Posterior cingulate gyrus (tissue), 11 donors: ENCODE measurements at regions not wholly inside any gene's neighbourhood (a gene's known extent, or its start where the extent isn't known, plus 50 kb on each side); places are given as distances from the start of the nearest gene placed in this dataset.

Experiments used
- DNase-seq, 10 donors: peaks; one replicate each; pipeline versions ENCODE4 v3.0.0 to v3.0.0-alpha.2; 2020 to 2021; ENCODE audit warnings: mixed read lengths in 3 of 10
- intact Hi-C: fragments of 100-400 bp; cut with DNase I; formaldehyde crosslinking; loops from one replicate; pipeline ENCODE4 v1.15.1; 2023

DNA sequence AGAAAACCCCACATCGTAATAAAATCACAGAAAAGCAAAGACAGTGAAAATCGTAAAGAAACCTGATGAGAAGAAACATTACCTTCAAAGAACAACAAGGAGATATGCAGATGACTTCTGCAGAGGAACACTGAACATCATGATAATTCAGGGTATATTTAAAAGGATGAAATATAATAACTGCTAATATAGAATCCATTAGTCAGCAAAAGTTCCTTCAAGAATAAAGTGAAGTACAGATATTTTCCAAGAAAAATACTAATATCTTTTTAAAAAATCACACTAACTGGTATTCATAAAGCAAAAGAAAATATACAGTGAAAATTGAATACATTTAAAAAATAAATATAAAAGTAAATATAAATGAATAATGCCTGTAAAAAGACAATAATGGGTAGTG, 176.3 kb upstream of the VEGFC start:
- DNase-seq, result no peak
- intact Hi-C loops, result no loop called here

DNA sequence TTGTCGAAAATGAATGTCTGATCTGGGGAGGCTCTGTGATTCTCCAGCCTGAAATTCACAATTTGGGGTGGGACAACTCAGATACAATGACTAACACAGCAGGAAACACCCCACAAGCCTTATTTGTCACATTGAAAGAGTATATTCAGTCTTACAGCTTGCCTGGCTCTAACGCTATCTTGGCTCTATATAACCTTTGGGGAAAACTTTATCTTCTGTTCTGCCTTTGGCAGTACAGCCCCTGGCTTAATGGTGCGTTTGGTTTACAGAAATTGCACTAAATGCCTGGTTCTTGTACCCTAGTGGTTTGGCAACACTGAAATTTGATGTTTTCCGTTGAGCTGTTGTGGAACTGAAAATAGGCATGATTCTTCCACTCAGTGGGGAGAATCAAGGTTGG, 178.1 kb upstream of the VEGFC start:
- no peak for DNase-seq
- intact Hi-C loops, result no loop called here

DNA sequence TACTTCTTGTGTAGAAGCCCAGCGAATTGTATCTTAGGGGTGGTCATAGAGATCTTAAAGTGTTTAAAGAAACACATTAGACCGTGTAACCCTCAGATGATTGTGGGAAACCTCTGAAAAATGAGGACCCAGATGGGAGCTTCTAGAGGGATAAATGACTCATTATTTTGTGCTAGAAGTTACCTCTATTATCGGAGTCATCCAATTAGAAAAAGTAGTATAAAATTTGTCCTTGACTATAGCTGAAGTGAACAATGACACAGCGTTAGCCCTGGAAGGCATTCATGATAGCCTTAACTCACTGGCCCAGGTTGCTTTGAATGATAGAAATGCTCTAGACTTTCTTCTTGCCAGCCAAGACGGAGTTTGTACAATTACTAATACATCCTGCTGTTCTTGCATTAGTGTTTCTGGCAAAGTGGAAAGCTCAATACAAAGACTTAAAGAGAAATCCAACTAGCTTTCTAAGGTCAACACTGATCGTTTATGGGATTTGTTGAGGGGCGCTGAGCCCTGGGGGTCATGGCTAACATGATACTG, 178.9 kb upstream of the VEGFC start:
- intact Hi-C loops, result no loop called here
- DNase-seq, result no peak

DNA sequence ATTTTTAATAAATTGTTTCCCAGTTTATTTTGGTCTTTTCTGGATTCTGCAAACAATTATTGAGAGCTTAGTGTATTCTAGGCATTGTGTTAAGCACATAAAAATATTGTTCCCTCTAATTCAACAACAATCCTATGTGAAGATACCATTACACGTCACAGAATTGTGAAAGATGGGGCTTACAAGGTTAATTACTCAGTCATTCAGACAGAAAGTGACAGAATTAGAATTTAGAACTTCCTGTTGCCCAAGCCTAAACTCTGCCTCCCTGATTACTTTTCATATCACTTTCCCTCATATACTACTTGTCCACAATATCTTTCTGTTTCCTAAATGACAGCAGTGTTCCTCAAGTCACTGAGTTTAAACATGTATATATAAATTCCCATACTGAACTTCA, 186.7 kb upstream of the VEGFC start:
- DNase-seq, result no peak
- intact Hi-C loops, result no loop called here

DNA sequence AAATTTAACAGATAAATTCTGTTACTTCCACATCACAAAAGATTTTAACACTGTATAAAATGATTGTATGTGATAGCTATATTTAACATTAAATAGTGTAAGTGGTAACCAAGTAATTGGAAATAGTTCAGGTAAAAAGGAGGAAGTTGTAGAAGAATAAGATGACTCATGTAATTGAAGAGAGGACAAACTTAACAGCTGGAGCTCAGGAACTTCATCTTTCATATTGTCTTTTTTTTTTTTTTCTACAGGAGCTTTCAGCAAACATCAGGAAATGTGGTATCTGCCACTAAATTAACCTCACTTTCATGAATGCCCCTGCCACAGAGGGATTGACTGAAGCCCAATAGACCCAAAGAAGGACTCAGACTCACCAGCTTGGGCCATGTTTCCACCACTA, 188.4 kb upstream of the VEGFC start:
- intact Hi-C loops, result no loop called here
- no peak for DNase-seq

DNA sequence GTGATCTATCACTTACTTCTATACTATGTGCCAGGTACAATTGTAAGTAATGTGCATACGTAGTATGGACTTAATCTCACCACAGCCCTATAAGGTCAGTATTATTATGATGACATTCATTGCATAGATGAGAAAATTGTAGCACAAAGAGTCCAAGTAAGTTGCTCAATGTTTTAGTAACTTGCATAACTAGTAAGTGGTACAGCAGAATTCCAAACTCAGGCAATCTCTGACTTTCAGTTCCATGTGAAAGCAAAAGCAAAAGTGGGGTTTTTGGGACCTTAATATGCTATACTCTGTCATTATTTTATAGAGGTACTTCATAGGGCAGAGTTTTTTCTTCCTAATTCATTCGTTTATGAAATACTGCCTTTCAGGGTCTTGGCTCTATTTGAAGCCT, 188.8 kb upstream of the VEGFC start:
- DNase-seq, result no peak
- intact Hi-C loops, result no loop called here

DNA sequence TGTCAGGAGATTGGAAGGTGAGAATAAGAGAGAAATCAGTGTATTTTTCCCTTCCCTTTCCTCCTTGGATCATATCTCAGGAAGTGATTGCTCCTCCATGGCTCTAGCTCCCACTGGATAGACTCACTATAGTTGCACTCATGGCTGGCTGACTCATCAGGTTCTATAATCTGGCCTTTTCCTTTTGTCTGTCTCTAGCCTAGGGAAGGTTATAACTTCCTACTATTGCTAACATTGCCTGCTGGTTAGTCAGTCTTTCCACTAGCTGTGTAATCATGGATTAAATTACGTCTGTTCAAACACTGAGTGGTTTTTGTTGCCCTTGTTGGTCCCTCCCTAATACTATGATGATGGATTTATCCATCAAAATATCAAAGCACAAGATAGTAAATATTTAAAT, 195.5 kb upstream of the VEGFC start:
- DNase-seq, result no peak

DNA sequence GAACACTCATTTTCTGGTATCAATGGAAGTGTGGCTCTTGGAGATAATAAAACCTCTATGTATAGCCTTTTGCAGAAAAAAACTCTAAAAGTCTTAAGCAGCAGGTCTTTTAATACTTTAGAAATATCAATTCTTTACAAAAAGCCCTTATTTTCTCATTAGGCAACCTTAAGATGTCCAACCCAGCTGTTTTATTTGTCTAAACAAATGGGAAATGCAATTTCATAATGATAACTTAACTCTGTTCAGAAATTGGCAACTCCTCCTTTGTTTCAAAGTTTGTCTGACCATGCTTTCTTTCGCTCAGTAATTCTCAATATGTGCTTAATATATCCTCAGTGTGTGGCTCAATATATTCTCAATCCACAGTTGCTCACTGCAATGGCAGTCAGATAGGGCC, 196.5 kb upstream of the VEGFC start:
- intact Hi-C loops, result no loop called here
- DNase-seq, result no peak

More for the DNA sequence above, 195.5 kb upstream of the VEGFC start:
- intact Hi-C loops, result no loop called here

DNA sequence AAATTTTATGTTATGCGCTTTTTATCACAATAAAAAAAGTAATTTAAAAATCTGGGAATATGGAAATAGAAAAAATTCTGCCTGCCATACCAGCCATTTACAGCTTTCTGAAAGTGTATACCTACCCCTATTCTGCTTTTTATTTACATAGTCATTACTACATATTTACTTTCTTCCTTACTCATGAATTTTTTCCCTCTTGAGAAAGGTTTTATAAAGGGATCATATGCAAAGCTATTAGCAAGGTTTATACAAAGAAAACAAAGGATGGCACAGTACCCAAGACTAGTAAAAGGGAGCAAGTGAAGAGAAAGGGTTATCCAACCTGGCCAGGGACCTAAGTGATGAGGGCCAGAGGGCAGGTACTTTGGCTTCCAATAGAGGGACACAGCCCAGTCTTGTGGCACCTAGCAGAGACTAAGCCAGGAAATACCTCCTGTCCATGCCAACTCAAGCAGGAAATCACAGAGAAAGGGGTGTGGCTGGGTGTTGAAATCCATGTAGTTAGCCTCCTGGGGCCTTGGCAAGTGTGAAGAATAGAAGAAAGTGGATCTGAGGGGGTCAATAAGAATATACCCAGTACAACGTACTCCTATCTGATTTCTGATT, 207.3 kb upstream of the VEGFC start:
- DNase-seq, result no peak
- intact Hi-C loops, result no loop called here

DNA sequence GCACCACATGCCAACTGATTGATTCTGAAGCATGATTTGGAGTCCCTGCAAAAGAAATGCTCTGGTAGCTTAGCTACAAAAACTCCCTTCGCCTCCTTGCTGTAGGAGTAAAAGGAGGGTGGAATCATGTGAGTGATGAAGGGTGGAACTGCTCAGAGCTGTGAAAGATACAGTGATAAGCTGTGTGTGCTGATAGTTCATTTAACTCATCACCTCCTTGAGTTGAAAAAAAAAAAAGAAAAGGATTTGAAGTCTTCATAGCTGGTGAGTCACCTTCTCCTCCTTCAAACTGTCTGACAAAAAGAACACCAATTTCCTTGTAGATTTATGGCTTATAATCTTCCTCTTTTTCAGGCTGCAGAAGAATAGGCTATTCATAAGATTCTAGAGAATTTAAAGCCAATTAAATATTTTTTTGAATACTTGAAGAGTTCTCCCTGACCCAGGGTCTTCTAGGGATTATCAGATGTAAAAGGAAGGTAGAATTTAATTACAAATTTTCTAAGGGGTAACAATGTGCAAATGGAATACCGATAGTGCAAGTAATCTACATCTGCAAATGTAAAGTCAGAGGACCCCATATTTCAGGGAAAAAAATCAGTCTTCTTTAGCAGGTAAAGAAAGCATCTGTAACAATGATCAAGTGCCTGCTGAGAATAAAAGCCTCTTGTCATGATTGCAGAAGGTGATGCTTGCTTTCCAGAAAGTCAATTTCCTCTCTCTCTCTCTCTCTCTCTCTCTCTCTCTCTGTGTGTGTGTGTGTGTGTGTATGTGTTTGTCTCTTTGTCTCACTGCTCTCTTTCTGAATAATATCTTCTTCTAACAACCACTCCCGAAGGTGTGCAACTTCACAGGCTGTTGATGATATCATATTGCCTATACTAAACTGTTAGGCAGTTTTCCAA, 208.8 kb upstream of the VEGFC start:
- no peak for DNase-seq
- intact Hi-C loops, result no loop called here

DNA sequence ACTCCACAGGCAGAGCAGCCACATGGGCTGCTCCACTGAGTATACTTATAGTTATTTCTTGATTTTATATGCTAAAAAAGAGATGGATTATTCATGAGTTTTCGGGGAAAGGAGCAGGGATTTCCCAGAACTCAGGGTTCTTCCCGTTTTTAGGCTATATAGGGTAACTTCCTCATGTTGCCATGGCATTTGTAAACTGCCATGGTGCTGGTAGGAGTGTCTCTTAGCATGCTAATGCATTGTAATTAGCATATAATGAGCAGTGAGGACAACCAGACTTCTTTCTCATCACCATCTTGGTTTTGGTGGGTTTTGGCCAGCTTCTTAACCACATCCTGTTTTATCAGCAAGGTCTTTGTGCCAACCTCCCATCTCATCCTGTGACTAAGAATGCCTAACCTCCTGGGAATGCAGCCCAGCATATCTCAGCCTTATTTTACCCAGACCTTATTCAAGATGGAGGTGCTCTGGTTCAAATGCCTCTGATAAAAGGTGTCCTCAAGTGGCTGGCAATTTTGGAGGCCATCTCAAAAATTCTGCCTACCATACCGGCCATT, 213.0 kb upstream of the VEGFC start:
- no peak for DNase-seq
- intact Hi-C loops, result no loop called here

DNA sequence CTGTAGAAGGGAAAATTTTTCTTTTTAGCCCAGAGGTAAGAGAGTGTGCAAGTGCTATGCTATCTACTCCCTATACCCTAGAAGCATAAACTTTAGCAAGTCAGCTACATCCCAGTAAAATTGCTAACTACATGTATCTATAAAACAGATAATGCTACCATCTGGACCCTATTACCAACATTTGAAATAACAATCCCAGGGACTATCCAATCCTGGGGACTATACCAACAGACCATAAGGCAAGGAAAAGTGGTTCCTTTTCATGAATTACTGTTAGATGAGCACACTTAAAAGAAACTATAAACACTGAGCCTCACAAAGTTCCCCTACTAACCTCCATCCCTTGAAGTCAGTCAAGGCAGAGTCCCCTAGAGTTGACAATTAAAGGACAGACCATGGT, 213.6 kb upstream of the VEGFC start:
- DNase-seq, result no peak
- intact Hi-C loops, result no loop called here

DNA sequence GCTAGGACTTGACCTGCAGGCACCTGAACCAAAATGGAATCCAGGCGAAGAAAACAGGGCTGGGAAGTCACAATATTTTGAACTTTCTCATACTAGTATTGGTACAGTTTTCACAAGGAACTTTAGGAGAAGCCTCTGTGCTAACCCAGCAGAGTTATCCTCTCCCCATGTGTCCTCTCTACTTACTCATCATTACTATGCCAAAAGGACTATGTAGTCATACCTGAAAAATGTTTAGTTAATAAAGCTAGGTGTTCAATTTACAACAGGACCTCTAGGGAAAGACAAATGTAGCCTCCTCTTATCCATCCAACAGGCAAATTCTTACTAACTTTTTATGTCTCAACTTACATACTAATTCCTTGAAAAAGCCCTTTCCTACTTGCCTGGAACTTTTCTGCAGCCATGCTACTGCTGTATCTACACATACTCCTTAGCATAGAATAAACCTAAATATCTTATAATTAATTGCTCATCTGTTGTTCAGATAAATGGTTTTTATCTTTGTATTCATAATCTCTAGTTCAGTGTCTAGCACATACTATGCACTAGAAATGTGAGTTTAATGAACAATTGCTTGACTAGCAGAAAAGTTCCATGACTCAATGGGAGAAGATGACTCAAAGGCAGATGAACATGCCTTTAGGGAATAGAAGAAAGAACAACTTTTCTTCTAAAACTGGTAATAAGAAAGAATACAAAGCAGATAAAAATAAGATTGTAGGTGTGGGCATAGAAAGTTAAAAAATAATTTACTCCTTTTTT, 215.5 kb upstream of the VEGFC start:
- DNase-seq, result no peak
- intact Hi-C loops, result no loop called here

DNA sequence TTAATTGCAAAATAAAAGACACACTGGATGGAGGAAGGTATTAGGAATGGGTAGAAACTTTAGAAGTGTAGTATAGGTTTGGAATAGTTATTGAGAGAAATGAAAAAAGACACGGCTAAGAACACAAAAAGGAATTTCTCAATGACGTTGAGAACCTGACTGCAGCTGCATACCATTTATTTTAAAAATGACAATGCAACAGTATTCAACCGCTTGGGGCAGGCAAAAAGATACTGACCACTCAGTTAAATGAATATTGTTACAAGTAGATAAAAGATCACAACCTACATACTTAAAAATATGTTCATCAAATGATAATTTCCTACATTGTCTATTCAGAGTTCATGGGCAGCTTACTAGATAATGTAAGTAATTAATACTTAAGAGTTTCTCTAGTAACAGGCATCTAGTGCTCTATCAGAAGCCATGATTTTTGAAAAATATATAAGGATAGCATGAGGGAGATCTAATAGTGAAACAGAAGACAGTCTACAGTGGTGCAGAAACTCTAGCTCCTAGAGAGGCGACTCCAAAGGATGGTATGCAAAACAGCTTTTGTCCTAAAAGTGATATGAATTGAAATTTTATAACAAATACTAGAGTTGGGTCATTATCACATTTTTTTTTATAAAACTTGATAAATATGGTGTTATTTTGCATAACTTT, 216.2 kb upstream of the VEGFC start:
- no peak for DNase-seq
- intact Hi-C loops, result no loop called here

DNA sequence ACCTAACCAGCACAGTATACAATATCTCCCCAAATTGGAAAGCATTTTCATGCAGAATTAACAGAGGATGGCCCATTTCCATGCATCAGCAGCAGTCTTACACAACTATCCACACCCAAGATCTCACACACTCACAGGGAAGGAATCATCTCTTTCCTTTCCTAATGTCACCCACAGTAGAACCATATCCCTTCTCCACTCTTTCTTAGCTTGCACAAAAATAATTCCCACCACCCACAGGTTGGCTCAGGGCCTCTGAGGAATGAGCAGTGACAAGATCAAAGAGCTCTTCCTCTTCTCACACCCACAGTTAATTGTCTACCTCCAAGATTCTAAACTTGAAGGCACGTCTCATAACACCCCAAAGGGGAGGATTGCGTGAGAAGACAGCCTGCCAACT, 217.7 kb upstream of the VEGFC start:
- no peak for DNase-seq
- intact Hi-C loops, result no loop called here

DNA sequence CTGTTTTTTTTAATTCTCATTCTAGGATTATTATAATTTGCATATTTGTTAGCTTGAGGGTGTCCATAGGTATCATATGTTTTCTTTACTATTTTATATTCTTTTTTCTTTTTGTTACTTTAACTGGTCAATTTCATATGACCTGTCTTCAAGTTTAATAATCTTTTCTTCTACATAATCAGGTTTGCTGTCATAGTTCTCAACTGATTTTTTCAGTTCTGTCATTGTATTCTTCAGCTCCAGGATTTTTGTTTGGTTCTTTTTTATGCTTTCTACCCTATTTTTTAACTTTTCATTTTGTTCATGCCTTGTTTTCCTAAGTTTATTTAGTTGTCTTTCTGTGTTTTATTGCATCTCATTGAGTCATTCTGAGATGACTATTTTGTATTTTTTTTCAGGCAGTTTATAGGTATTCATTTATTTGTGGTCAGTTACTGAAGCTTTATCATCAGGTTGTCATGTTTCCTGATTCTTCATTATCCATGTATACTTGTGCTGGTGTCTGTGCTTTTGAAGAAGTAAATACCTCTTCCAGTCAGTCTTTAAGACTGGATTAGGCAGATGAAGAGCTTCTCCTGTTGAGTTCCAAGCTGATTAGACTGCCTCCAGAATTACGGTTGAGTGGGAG, 220.3 kb upstream of the VEGFC start:
- DNase-seq, result no peak
- intact Hi-C loops, result no loop called here

DNA sequence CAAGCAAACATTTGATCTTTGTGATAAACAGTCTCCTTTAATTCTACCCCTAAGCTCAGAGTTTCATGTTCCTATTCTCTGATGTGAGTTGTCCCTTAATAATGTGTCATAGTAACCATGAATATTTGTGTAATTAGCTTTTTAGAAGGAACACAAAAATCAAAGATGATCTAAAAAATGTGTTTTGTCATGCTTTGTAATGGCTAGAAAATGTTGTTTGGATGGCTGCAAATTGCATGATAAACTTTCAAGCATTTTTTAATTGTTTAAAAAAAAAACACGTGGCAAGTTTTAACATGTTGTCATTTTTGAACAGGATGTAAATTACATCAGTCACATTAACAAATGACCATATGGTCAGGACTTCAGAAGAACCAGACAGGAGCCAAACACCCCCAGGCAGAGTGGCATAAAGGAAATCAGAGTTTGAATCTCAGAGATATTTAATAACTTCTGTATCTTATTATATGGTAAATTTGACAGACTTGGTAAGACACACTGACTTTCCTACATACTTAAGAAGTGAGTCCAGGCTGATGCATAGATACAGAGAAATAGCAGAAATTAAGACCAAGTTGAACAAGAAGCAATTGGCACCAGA, 223.9 kb upstream of the VEGFC start:
- DNase-seq, result no peak
- intact Hi-C loops, result no loop called here

DNA sequence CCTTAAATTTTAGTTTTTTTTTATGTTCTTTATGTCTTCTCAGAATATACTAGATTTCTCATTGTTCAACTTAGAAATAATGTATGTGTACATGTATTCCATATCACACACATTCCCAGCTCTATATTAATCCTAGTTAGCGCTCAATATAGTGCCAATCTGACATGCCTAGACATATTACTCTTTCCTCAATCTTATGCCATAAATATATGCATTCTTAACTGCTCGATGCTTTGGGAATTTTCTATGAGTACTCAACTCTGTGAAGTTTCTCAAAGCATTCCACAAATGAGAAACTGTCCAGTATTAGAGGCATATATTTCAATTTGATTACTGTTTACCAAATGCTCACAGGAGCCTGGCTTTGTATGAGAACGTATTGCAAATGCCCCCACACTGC, 231.2 kb upstream of the VEGFC start:
- no peak for DNase-seq
- intact Hi-C loops, result no loop called here

DNA sequence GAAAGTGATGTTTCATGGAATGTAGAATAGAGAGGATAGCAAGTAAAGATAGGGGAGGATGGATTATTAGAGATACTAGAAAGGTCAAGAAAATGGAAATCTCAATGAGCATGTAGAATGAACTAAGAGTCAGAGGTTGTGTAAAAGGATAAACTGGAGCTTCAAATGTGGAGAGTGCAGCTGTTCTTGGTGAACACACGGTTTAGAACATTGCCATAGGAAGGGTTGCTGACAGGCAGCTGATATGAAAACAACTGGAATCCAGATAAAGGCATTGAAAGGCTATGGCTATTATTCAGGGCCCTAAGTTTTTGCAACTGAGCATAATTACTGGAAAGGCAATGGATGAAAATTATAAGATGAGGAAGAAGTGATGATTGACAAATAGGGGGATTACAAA, 239.6 kb upstream of the VEGFC start:
- intact Hi-C loops, result no loop called here
- no peak for DNase-seq

DNA sequence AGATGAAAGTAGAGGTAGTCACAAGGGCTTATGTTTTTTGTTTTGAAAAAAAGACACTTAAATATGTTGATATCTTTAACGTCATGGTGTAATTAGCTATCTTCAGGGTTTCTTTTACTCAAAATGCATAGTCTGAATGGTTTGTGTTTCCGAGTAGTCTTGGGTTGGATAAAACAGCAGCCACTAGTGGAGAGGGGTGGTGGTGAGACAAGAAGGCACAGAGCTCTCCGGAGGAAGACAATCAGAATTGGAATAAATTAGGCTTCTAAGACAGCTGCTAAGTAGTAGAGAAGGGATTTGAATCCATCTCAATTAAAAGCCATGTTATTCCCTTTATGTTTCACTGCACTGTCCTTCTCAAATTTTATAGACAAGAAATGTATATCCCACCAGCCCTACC, 240.4 kb upstream of the VEGFC start:
- DNase-seq, result no peak
- intact Hi-C loops, result no loop called here
